GM18870 (cell line): ENCODE measurements at regions not wholly inside any gene's neighbourhood (a gene's known extent, or its start where the extent isn't known, plus 50 kb on each side); places are given as distances from the start of the nearest gene placed in this dataset.
"Not testable (repeated sequence)": the region's sequence is repeated elsewhere in the genome, so short reads cannot be mapped to it uniquely, and the experiment has no call there.

Experiments used
- ATAC-seq: cut with Tn5 transposase; IDR thresholded peaks from one replicate; pipeline ENCODE4 v1.9.1; 2021; ENCODE audit warnings: moderate library complexity; ENCODE audit not compliant: unreplicated experiment

DNA sequence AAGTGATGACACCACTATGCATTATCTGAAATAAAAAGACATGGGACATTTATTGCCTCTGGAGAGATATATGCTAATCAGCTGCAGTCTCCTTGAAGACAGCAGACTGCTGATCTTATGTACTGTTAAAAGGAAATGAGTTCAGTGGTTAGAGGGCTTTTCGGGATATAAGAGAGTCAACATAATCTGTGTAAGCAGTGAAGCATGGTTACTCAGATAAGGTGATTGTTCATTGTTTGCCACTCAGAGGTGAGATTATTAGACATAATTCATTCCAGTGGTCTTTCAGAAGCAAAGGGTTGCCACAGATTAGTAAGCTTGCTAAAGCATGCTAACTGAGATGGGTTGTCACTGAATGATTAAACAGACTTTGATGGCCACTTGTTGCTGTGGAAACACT, 1450.7 kb upstream of the ADGRB3 start:
- ATAC-seq, result no peak

DNA sequence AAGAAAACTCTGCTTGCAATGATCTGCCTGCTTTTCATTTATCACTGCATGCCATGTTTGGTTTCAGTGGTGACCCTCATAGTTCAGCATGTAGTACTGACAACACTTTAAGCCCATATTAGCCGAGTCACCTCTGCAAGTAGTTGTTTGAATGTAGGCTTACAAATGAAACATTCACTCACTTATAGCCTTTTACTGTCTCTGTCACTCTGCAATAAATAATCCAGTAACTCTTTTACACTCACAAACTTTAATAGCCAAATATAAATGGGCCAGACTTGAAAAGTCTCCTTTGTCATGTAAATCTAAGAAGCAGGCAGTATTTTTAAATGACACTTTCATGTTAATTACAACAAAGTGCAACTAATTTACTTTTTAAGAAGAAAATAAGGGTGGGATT, 1460.0 kb upstream of the ADGRB3 start:
- ATAC-seq, result no peak

DNA sequence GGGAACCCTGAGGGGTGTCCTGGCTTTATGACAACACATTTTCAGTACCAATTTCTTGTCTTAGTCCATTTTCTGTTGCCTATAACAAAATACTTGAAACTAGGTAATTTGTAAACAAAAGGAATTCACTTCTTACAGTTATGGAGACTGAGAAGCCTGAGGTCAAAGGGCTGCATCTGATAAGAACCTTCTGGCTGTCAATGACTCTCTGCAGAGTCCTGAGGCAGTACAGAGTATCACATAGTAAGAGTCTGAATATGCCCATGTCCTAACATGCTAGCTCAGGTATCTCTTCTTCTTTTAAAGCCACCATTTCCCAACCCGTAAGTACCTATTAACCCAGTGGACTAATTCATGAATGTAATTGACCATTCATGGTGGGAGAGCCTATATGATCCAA, 1458.6 kb upstream of the EYS start:
- ATAC-seq, result no peak

GRCh38 chr6:67160820-67161219, 1453.8 kb upstream of the EYS start:
- no peak for ATAC-seq

- no peak for ATAC-seq
Observed at GRCh38 chr6:67141005-67141404, 1434.0 kb upstream of the EYS start.

- ATAC-seq, result no peak
Observed at GRCh38 chr6:67133973-67134372, 1426.9 kb upstream of the EYS start.

GRCh38 chr6:67131827-67132226, 1424.8 kb upstream of the EYS start:
- ATAC-seq, result no peak

GRCh38 chr6:67129780-67130179, 1422.8 kb upstream of the EYS start:
- no peak for ATAC-seq

GRCh38 chr6:67127041-67127440, 1420.0 kb upstream of the EYS start:
- ATAC-seq, result no peak

GRCh38 chr6:67121115-67121514, 1414.1 kb upstream of the EYS start:
- ATAC-seq, result no peak

DNA sequence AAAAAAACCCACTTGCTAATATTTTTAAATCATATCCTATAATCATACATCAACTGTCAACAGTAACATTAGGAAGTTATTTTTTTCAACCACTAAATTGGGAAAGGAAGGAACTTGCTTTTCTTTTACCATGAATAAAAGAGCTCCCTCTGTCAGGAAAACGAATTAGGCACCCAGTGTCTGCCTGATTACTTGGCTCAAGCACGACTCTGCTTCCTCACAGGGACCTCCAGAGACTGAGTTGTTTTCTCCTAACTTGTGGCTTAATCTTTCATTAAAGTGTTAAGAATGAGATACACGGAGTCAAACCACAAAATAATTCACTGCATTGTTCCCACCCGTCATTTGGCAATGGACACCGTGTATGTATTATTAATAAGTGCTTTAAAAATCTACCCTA, 1405.1 kb upstream of the EYS start:
- ATAC-seq, result no peak

GRCh38 chr6:67102743-67103142, 1395.7 kb upstream of the EYS start:
- ATAC-seq, result no peak

DNA sequence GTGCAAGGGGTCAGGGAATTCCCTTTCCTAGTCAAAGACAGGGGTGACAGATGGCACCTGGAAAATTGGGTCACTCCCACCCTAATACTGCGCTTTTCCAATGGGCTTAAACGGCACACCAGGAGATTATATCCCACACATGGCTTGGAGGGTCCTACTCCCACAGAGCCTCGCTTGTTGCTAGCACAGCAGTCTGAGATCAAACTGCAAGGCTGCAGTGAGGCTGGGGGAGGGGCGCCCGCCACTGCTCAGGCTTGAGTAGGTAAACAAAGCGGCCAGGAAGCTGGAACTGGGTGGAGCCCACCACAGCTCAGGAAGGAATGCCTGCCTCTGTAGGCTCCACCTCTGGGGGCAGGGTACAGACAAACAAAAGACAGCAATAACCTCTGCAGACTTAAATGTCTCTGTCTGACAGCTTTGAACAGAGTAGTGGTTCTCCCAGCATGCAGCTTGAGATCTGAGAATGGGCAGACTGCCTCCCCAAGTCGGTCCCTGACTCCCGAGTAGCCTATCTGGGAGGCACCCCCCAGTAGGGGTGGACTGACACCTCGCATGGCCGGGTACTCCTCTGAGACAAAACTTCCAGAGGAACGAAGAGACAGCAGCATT, 1388.7 kb upstream of the EYS start:
- not testable (repeated sequence) for ATAC-seq

DNA sequence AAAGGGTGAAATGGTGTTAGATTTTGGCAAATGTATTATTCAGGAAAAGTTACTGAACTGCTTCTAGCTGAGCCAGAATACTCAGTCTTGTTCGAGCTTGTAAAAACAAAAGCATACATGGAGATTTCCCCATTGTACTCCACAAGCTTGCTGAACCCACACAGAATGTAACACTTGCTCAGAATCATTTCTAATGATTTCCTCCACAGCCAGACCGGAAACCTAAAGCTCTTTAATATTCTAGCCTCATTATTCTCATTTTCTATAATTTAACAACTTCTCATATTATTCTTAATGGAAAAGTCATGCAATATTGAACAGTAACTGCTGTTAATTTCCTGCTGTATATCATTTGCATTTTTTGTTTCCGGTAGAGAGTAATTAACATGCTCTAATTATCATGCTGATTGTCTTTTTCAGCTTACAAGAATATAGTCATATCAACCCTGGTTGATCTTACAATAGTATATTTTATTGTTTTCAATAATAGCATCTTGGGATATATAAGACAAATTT, 1387.5 kb upstream of the EYS start:
- no peak for ATAC-seq

DNA sequence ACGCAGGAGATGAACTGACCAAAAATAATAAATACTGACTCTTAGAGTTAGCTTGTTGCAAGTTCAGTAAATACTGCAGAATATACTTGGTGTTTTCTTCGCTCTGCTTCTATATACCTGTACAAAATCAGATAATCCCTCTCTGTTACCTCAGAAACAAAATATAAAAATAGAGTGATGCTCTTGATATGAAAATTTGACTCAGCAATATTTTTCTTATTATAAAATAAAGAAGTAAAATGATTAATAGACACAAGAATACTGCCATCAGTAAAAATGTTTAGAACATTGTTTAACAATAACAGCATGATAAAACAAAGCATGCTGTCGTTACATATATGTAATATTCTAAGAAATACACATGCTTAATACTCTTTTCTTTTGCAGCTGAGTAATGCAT, 1366.9 kb upstream of the EYS start:
- ATAC-seq, result no peak

GRCh38 chr6:67068781-67069180, 1361.8 kb upstream of the EYS start:
- no peak for ATAC-seq

DNA sequence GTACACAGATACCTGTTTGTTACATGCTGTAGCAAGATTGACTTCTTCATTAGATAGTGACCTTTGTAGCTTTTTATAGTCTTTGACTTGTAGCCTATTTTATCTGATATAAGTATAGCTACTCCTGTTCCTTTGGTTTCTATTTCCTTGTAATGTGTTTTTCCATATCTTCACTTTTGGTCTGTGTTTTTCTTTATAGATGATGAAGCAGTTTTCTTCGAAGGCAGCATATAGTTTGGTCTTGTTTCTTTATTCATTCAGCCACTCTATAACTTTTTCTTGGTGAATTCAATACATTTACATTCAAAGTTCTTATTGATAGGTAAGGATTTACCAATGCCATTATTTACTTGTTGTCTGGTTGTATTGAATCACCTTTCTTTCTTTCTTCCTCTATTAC, 1357.3 kb upstream of the EYS start:
- no peak for ATAC-seq

DNA sequence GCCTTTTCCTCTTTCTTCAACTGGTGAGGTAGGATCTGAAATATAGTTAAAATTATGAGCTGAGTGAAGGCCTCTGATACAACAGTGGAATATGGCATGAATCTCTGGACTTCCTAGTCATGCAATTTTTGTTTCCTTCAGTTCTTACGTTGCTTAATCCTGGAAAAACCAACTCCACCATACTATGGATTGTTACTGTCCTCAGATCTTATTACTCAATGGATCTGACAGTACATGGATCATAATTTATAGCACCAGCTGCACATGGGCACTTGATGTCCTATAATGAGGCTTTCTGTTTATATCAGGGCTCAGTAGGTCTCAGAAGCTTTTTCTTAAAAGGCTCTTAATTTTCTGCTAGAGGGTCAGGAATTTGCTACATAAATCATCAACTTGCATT, 1341.0 kb upstream of the EYS start:
- no peak for ATAC-seq

DNA sequence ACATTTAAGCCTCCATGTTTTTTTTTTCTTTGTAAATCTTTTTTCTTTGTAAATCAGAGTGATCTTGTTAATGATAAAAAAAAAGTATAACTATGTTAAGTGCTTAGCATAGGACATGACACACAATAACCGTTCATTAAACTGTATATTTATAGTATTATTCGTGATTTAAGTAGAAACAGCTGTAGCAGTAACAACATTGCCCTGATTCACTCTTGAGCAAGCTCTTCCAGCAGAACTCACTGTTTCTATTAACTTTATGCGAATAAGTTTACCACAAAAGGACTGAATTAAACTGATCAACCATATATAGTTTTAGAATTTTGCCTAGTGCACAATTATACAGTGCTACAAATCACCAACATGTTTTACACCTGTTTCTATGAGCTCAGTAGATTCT, 1338.0 kb upstream of the EYS start:
- ATAC-seq, result no peak

DNA sequence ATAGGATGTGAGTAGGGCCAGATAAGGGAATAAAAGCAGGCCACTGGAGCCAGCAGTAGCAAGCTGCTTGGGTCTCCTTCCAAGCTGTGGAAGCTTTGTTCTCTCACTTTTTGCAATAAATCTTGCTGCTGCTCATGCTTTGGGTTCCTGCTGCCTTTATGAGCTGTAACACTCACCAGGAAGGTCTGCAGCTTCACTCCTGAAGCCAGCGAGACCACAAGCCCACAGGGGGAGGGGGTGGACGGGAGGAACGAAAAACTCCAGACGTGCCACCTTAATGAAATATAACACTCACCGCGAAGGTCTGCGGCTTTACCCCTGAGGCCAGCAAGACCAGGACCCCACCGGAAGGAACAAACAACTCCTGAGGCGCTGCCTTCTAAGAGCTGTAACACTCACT, 1324.4 kb upstream of the EYS start:
- ATAC-seq, result no peak

DNA sequence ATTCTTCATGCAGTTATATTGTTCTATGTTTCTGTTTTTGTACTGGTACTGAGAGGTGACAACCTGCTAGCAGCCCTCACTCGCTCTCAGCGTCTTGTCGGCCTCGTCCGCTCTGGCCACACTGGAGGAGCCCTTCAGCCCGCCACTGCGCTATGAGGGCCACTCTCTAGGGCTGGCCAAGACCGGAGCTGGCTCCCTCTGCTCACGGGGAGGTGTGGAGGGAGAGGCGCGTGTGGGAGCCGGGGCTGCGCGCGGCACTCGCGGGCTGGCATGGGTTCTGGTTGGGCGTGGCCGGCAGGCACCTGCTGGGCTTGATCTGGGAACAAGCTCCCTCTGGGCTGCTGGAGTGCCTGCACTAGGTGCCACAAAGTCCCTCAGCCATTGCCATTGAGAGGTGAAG, 1323.8 kb upstream of the EYS start:
- ATAC-seq, result no peak

DNA sequence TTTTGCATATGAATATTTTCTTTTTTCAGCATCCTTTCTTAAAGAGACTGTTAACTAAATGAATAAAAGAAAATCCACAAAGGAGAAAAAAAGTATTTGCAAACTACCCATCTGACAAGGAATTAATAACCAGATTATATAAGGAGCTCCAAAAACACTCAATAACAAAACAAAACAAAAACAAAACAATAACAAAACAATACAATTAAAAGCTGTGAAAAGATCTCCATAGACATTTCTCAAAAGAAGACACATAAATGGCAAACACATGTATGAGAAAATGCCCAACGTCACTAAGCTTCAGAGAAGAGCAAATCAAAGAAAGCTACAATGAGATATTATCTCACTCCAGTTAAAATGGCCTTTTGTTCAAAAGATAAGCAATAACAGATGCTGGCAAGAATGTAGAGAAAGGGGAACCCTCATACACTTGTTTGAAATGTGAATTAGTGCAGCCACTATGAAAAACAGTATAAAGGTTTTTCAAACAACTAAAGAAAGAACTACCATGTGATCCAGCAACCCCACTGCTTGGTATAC, 1310.0 kb upstream of the EYS start:
- no peak for ATAC-seq

DNA sequence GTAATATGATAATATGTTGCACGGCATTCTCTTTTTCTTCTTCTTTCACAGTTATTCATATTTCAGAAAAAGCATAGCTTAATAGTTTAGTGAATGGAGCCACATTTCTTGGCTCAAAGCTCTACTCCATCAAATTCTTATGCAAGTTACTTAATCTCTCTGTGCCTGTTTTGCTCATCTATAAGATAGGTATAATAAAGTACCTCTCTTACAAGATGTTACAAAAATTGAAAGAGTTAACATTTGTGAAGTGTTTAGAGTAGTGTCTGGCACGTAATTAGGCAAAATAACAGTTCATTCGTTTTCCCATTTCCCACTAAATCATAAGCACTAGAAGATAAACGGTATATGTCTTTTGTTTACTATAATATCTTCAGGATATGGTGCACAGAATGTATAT, 1304.4 kb upstream of the EYS start:
- no peak for ATAC-seq
